ENCODE measurements at regions not wholly inside any gene's neighbourhood (a gene's known extent, or its start where the extent isn't known, plus 50 kb on each side); places are given as distances from the start of the nearest gene placed in this dataset.

DNA sequence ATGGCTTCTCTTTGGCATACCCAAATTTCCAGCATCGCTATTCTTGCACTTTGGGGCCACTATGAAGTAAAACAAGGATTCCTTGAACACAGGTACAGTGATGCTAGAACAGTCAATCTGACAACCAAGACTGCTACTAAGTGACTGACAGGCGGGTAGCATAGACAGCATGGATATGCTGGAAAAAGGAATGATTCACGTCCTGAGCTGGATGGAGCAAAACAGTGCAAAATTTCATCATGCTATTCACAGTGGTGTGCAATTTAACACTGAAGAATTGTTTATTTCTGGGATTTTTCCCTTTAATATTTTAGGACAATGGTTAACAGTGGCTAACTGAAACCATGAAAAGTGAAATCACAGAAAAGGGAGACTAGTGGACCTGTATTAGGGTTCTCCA, 1511.2 kb upstream of the ZEB2 start:
- intact Hi-C loops (cut with micrococcal nuclease): no loop called here
- Mint-ChIP-seq H3K9me3 (no peaks in the 10 kb centered on the region), H3K36me3 (ENCODE audit: low read depth) (no peaks in the 10 kb centered on the region), H3K4me3 (no peak overlapping the region), H3K4me1 (no peaks in the 10 kb centered on the region), H3K27ac (no peak overlapping the region), H3K27me3 (no peaks in the 10 kb centered on the region)
- no peak for DNase-seq

DNA sequence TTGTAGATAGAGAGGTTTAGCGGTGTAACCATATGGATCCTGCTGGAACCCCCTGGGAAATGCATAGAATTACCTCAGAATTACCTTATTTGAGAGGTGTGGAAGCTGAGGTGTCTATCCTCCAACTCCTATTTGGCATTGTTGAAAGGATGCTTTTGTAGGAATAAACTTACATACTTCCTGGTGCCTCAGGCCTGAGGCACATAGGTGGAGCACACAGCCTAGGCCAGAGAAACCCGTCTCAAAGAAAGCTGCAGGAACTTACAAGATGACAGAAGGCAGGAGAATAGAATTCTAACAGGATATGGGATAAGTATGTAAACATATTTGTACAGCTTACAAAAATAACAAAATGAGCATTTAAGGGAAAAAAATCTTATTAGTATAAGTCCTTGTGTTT, 1507.2 kb upstream of the ZEB2 start:
- intact Hi-C loops (cut with micrococcal nuclease): no loop called here
- Mint-ChIP-seq H3K4me1 (no peaks in the 10 kb centered on the region), H3K4me3 (no peak overlapping the region), H3K36me3 (ENCODE audit: low read depth) (no peaks in the 10 kb centered on the region), H3K9me3 (no peaks in the 10 kb centered on the region), H3K27ac (no peak overlapping the region), H3K27me3 (no peaks in the 10 kb centered on the region)
- DNase-seq: no peak

DNA sequence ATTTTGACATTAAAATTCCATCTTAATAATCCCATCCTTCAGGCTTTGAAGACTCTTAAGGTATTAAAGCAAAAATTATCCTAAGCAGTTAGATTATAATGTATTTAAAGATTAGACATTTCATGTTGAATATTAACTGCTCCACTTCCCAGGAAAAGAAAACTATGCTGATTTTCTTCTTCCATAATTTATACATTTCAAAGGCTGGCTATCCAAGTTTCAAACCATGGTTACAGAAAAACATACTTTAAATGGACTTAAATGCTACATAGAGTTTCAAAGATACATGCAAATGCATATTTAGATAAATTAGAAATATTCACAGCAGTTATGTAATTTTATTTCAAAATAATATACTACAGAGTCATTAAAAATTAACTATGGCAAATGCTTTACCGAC, 1505.6 kb upstream of the ZEB2 start:
- no peak overlapping the region for H3K27ac Mint-ChIP-seq
- intact Hi-C loops (cut with micrococcal nuclease): no loop called here
- no peaks in the 10 kb centered on the region for H3K9me3 Mint-ChIP-seq
- H3K27me3 Mint-ChIP-seq: no peaks in the 10 kb centered on the region
- H3K4me1 Mint-ChIP-seq: no peaks in the 10 kb centered on the region
- no peaks in the 10 kb centered on the region for H3K36me3 Mint-ChIP-seq (ENCODE audit: low read depth)
- no peak overlapping the region for H3K4me3 Mint-ChIP-seq
- no peak for DNase-seq

DNA sequence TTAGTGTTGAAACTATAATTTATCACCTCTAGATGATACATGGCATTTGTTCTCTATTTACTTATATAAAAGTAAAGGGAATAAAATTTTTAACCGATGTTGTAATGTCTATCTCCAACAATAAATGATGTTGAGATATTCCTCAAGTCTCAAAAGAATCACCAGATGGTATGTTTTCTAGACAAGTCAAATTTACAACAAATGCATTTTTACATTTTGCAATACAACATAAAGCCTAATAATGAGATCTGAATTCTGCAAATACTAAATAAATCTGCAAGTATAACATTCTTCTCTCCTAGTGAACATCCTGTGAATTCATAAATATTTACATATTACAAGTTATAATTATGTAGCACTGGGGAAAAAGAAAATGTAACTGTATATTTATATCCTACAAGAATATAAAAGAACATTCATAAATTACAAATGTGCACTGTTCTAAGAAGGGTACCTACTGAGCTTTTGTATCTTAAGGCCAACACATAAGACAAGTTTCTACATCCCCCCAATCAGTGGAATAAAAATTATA, 1504.4 kb upstream of the ZEB2 start:
- intact Hi-C loops (cut with micrococcal nuclease): no loop called here
- Mint-ChIP-seq H3K36me3 (ENCODE audit: low read depth) (no peaks in the 10 kb centered on the region), H3K27ac (no peak overlapping the region), H3K27me3 (no peaks in the 10 kb centered on the region), H3K4me3 (no peak overlapping the region), H3K9me3 (no peaks in the 10 kb centered on the region), H3K4me1 (no peaks in the 10 kb centered on the region)
- DNase-seq: no peak

DNA sequence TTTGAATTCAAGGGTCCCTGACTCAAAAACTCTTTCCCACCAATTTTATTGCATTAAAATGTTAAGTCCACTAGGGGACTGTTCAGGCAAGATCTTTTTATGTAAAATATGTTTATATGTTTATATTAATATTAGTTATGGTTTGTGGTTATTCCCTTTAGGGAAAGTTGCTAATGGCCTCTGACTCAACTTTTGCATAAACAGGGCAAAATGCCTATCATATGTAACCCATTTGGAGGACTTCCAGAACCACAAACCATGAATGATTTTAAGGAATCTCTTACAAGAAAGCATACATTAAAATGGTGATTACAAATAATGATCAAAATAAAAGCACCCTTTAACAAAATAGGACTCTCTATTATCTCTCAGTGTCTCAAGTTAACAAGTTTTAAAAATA, 1484.5 kb upstream of the ZEB2 start:
- Mint-ChIP-seq H3K36me3 (ENCODE audit: low read depth) (no peaks in the 10 kb centered on the region), H3K9me3 (no peaks in the 10 kb centered on the region), H3K27me3 (no peaks in the 10 kb centered on the region), H3K27ac (no peak overlapping the region), H3K4me1 (no peaks in the 10 kb centered on the region), H3K4me3 (no peak overlapping the region)
- intact Hi-C loops (cut with micrococcal nuclease): no loop called here
- no peak for DNase-seq

DNA sequence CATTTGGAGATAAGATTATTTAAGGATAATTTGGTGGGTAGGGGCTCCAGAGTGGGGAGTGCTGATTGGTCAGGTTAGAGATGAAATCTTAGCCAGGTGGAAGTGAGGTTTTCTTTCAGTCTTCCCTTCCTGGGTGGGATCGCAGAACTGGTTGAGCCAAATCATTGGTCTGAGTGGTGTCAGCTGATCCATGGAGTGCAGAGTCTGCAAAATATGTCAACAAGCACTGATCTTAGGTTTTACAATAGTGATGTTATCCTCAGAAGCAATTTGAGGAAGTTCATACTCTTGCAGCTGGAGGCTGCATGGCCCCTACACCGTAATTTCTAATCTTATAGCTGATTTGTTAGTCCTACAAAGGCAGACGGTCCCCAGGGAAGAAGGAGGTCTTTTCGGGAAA, 1483.4 kb upstream of the ZEB2 start:
- H3K4me1 Mint-ChIP-seq: no peaks in the 10 kb centered on the region
- intact Hi-C loops (cut with micrococcal nuclease): no loop called here
- H3K9me3 Mint-ChIP-seq: no peaks in the 10 kb centered on the region
- no peak for DNase-seq
- no peak overlapping the region for H3K4me3 Mint-ChIP-seq
- H3K36me3 Mint-ChIP-seq (ENCODE audit: low read depth): no peaks in the 10 kb centered on the region
- H3K27ac Mint-ChIP-seq: no peak overlapping the region
- no peaks in the 10 kb centered on the region for H3K27me3 Mint-ChIP-seq

DNA sequence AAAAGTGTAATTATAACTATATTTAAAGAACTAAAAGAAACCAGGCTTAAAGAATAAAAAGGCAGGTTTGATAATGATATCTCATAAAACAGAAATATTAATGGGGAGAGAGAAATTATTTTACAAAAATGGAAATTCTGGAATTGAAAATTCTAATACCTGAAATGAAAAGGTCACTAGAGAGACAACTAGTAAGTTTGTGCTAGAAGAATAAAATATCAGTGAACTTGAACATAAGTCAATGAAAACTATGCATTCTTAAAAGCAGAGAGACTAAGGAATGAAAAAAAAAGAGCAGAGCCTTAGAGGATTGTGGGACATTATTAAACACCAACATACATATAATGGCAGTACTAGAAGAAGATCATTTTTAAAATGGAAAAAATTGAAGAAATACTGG, 1475.0 kb upstream of the ZEB2 start:
- no peak overlapping the region for H3K27ac Mint-ChIP-seq
- intact Hi-C loops (cut with micrococcal nuclease): no loop called here
- H3K9me3 Mint-ChIP-seq: peaks cover 5% of the 10 kb centered on the region
- H3K4me1 Mint-ChIP-seq: no peaks in the 10 kb centered on the region
- no peak for DNase-seq
- no peaks in the 10 kb centered on the region for H3K27me3 Mint-ChIP-seq
- H3K4me3 Mint-ChIP-seq: no peak overlapping the region
- no peaks in the 10 kb centered on the region for H3K36me3 Mint-ChIP-seq (ENCODE audit: low read depth)

DNA sequence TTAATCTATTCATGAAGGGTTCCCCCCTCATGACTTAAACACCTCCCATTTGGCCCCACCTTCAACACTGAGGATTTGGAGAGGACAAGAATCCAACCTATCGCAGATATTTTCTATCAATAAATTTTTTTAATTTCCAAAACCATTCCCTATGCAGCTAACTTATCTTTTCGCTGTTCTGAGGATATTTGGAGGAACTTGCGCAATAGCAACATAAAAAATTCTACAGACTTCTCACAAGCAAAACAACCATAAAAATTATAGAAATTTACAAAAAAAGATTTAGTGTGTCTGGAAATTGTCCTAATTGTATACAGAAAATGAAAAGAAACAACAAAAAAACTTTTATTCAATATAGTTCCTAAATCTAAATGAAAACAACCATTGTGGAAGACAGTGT, 1472.7 kb upstream of the ZEB2 start:
- no peaks in the 10 kb centered on the region for H3K4me1 Mint-ChIP-seq
- H3K27me3 Mint-ChIP-seq: no peaks in the 10 kb centered on the region
- intact Hi-C loops (cut with micrococcal nuclease): no loop called here
- no peak overlapping the region for H3K27ac Mint-ChIP-seq
- peaks cover 5% of the 10 kb centered on the region for H3K9me3 Mint-ChIP-seq
- no peak for DNase-seq
- H3K4me3 Mint-ChIP-seq: no peak overlapping the region
- no peaks in the 10 kb centered on the region for H3K36me3 Mint-ChIP-seq (ENCODE audit: low read depth)

DNA sequence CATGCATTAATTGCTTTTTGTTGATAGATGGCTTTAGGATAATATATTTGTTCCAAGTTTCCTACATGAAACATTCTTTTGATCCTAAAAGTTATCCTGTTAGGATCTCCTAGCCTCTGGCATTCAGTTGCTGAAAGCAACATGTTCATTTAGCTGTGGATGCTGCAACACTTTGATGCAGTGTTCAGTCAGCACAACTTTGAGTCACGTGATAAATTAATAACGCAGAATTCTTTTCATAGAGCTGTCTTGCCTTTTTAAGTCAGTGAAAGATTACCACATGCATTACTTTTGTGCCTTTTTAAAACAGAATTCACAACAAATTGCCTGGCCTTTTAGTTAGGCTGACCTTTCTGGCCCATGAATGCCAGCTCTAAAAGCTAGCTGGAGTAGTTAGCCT, 1467.9 kb upstream of the ZEB2 start:
- H3K4me3 Mint-ChIP-seq: no peak overlapping the region
- no peak overlapping the region for H3K27ac Mint-ChIP-seq
- no peaks in the 10 kb centered on the region for H3K27me3 Mint-ChIP-seq
- no peaks in the 10 kb centered on the region for H3K4me1 Mint-ChIP-seq
- H3K9me3 Mint-ChIP-seq: peaks cover 5% of the 10 kb centered on the region
- intact Hi-C loops (cut with micrococcal nuclease): no loop called here
- no peaks in the 10 kb centered on the region for H3K36me3 Mint-ChIP-seq (ENCODE audit: low read depth)
- no peak for DNase-seq

DNA sequence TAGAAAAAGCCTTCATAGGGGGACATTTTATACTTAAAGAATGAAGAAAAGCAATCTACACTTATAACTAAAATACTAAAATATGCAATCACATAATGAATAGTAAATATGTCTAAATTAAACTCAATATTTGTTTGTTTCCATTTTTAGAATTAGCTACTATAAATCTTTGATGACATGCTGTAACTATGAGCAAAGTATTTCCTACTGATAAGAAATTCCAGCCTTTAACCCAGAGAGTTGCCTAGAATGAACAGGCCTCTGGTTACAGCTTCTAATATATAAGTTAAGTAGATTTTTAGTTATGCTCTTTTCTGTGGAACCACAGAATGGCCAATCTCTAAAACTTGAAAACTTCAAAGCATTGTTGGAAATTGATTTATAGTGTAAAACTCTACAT, 1465.6 kb upstream of the ZEB2 start:
- Mint-ChIP-seq H3K4me3 (no peak overlapping the region), H3K36me3 (ENCODE audit: low read depth) (no peaks in the 10 kb centered on the region), H3K27me3 (no peaks in the 10 kb centered on the region), H3K4me1 (no peaks in the 10 kb centered on the region), H3K27ac (no peak overlapping the region), H3K9me3 (no peaks in the 10 kb centered on the region)
- no peak for DNase-seq
- intact Hi-C loops (cut with micrococcal nuclease): no loop called here

DNA sequence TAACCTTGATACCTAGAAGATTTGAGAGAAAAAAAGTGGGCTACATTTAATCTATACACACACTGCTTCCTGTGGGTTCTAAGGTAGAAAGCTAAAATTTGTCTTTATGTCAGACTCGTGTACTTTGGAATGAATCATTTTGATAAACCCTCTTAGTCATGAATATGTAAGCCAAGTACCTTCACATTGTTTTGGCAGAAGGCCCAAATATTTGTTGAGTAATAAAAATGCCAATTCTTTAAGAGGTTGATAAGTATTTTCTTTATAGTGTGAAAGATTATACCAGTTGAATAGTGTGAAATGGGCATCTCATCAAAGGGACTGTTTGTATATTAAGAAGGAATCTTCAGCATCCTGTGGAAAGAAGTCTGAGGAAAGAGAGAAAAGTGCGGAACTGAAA, 1464.7 kb upstream of the ZEB2 start:
- no peak for DNase-seq
- Mint-ChIP-seq H3K27me3 (no peaks in the 10 kb centered on the region), H3K9me3 (no peaks in the 10 kb centered on the region), H3K27ac (no peak overlapping the region), H3K4me1 (no peaks in the 10 kb centered on the region), H3K4me3 (no peak overlapping the region), H3K36me3 (ENCODE audit: low read depth) (no peaks in the 10 kb centered on the region)
- intact Hi-C loops (cut with micrococcal nuclease): no loop called here

DNA sequence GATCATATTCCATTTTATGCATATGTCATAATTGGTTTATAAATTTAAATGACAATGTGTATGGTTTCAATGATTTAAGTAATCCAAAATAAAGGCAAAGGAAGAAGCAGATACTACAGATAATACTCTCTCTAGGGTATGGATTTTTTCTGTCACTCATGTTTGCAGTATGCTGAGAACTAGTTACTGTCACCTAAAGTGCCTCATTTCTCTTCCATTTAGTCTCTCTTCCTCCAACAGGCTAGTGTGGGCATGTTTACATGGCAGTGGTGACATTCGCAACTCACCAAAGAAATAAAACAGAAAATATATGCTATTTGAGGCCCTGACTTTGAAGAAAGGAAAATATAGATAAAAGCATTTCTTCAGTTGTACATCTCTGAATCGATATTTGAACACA, 1460.4 kb upstream of the ZEB2 start:
- H3K27me3 Mint-ChIP-seq: no peaks in the 10 kb centered on the region
- no peak overlapping the region for H3K4me3 Mint-ChIP-seq
- no peaks in the 10 kb centered on the region for H3K36me3 Mint-ChIP-seq (ENCODE audit: low read depth)
- H3K4me1 Mint-ChIP-seq: no peaks in the 10 kb centered on the region
- DNase-seq: no peak
- no peaks in the 10 kb centered on the region for H3K9me3 Mint-ChIP-seq
- intact Hi-C loops (cut with micrococcal nuclease): no loop called here
- no peak overlapping the region for H3K27ac Mint-ChIP-seq

DNA sequence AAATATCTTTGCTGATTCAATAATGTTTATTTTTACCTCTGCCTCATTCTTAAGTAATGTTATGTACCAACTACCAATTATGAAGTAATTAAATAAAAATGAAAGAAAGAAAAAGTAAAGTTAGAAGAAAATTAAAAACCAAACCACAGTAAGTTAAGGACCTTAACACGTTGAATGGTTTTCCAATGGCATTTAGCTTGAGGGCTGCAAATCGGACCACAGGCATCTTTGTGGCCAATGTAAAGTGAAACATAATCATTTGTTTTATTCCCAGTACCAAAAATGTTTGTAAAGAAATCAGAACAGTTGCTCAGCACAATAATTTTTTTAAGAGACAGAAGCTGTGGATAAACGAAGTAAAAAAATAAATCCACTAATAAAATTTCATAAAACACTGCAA, 1455.5 kb upstream of the ZEB2 start:
- Mint-ChIP-seq H3K4me3 (no peak overlapping the region), H3K27me3 (no peaks in the 10 kb centered on the region), H3K4me1 (no peaks in the 10 kb centered on the region), H3K9me3 (no peaks in the 10 kb centered on the region), H3K27ac (no peak overlapping the region), H3K36me3 (ENCODE audit: low read depth) (no peaks in the 10 kb centered on the region)
- no peak for DNase-seq
- intact Hi-C loops (cut with micrococcal nuclease): no loop called here

DNA sequence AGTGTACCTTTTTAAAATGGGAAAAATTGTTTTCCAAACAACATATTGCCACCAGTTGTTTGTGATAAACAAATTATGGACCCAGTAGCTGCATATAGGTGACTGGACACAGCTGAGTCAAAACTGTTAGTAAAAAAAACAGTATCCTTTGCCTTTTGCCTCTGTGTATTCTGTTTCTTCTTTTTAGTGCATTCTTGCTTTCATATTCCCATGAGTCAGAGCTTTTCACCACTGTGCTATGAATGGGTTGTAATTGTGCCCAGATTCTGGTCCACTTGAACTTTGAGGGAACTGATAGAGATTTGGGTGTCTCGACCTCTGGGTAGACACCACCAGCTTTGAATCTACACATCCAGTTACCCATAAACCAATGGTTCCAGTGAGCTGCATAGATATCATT, 1441.9 kb upstream of the ZEB2 start:
- Mint-ChIP-seq H3K4me1 (no peaks in the 10 kb centered on the region), H3K27ac (no peak overlapping the region), H3K36me3 (ENCODE audit: low read depth) (no peaks in the 10 kb centered on the region), H3K9me3 (peaks cover 10% of the 10 kb centered on the region), H3K4me3 (no peak overlapping the region), H3K27me3 (no peaks in the 10 kb centered on the region)
- intact Hi-C loops (cut with micrococcal nuclease): no loop called here
- no peak for DNase-seq

DNA sequence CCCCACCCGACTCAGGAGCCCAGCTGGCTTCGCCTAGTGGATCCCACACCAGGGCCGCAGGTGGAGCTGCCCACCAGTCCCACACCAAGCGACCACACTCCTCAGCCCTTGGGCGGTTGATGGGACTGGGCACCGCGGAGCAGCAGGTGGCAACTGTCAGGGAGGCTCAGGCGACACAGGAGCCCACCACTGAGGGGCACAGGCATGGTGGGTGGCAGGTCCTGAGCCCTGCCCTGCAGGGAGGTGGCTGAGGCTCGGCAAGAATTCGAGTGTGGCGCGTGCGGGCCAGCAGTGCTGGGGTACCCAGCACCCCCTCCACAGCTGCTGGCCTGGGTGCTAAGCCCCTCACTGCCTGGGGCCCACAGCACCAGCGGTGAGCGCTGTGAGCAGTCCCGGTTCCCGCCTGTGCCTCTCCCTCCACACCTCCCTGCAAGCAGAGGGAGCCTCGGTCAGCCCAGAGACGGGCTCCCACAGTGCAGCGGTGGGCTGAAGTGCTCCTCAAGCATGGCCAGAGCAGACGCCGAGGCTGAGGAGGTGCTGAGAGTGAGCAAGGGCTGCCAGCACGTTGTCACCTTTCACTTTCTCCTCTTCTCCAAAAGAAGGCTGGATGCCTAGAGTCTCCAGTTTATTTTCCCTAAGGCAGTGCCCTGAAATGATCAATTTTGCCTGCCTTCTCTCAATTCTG, 1440.7 kb upstream of the ZEB2 start:
- Mint-ChIP-seq H3K27me3 (no peaks in the 10 kb centered on the region), H3K4me3 (no peak overlapping the region), H3K4me1 (no peaks in the 10 kb centered on the region), H3K27ac (no peak overlapping the region), H3K36me3 (ENCODE audit: low read depth) (no peaks in the 10 kb centered on the region), H3K9me3 (peaks cover 10% of the 10 kb centered on the region)
- no peak for DNase-seq
- intact Hi-C loops (cut with micrococcal nuclease): no loop called here
